Nephron progenitor cell (in vitro differentiated cells): ENCODE measurements at regions not wholly inside any gene's neighbourhood (a gene's known extent, or its start where the extent isn't known, plus 50 kb on each side); places are given as distances from the start of the nearest gene placed in this dataset.

Experiments
- DNase-seq: peaks from one replicate; pipeline ENCODE4 v3.0.0; 2021
- H3K27ac Mint-ChIP-seq: 2 replicates; pipeline ENCODE4 v1.8.0; 2021; ENCODE audit warnings: mild to moderate bottlenecking, moderate library complexity, mixed read lengths
- H3K27me3 Mint-ChIP-seq: 2 replicates; pipeline ENCODE4 v1.8.0; 2021; ENCODE audit warnings: mild to moderate bottlenecking, low read depth, mixed read lengths; ENCODE audit not compliant: poor library complexity
- H3K36me3 Mint-ChIP-seq: 2 replicates; pipeline ENCODE4 v1.8.0; 2021; ENCODE audit warnings: low read depth, mixed read lengths
- H3K4me1 Mint-ChIP-seq: 2 replicates; pipeline ENCODE4 v1.8.0; 2021; ENCODE audit warnings: mixed read lengths
- H3K4me3 Mint-ChIP-seq: 2 replicates; pipeline ENCODE4 v1.8.0; 2021; ENCODE audit warnings: mild to moderate bottlenecking, moderate library complexity, mixed read lengths
- H3K9me3 Mint-ChIP-seq: 2 replicates; pipeline ENCODE4 v1.8.0; 2021; ENCODE audit warnings: mild to moderate bottlenecking, moderate library complexity, mixed read lengths
- CTCF ChIP-seq: fragments of 200-600 bp; sonication (generic); IDR thresholded peaks from 2 replicates; pipeline ENCODE4 v1.5.0; 2021; ENCODE audit warnings: antibody characterized with exemption

- no peaks in the 10 kb centered on the region for H3K4me1 Mint-ChIP-seq
- H3K36me3 Mint-ChIP-seq = no peaks in the 10 kb centered on the region
- no peak for TF ChIP-seq CTCF
- no peak overlapping the region for H3K4me3 Mint-ChIP-seq
- no peak overlapping the region for H3K27ac Mint-ChIP-seq
- DNase-seq = no peak
- H3K9me3 Mint-ChIP-seq = no peaks in the 10 kb centered on the region
- H3K27me3 Mint-ChIP-seq = peaks cover 3% of the 10 kb centered on the region
These were observed 133.8 kb upstream of the CLEC14A start for GRCh38 chr14:38389681-38390080.

- Mint-ChIP-seq H3K9me3 (no peaks in the 10 kb centered on the region), H3K4me3 (no peak overlapping the region), H3K4me1 (no peaks in the 10 kb centered on the region), H3K36me3 (no peaks in the 10 kb centered on the region), H3K27me3 (peaks cover 3% of the 10 kb centered on the region), H3K27ac (no peak overlapping the region)
- DNase-seq = no peak
- TF ChIP-seq CTCF = no peak
These were observed 131.9 kb upstream of the CLEC14A start for GRCh38 chr14:38387821-38388220.

GRCh38 chr14:38385836-38386235 is 129.9 kb upstream of the CLEC14A start:
- Mint-ChIP-seq H3K4me1 (no peaks in the 10 kb centered on the region), H3K27ac (no peak overlapping the region), H3K9me3 (peaks cover 4% of the 10 kb centered on the region), H3K4me3 (no peak overlapping the region), H3K27me3 (peaks cover 3% of the 10 kb centered on the region), H3K36me3 (no peaks in the 10 kb centered on the region)
- TF ChIP-seq CTCF = no peak
- no peak for DNase-seq

GRCh38 chr14:38385343-38385742 is 129.4 kb upstream of the CLEC14A start:
- no peak for DNase-seq
- H3K27me3 Mint-ChIP-seq = peaks cover 3% of the 10 kb centered on the region
- peaks cover 6% of the 10 kb centered on the region for H3K9me3 Mint-ChIP-seq
- no peak for TF ChIP-seq CTCF
- H3K27ac Mint-ChIP-seq = no peak overlapping the region
- H3K36me3 Mint-ChIP-seq = no peaks in the 10 kb centered on the region
- no peak overlapping the region for H3K4me3 Mint-ChIP-seq
- H3K4me1 Mint-ChIP-seq = no peaks in the 10 kb centered on the region

- H3K27me3 Mint-ChIP-seq = peaks cover 3% of the 10 kb centered on the region
- no peak overlapping the region for H3K4me3 Mint-ChIP-seq
- TF ChIP-seq CTCF = no peak
- no peaks in the 10 kb centered on the region for H3K4me1 Mint-ChIP-seq
- no peak for DNase-seq
- peaks cover 12% of the 10 kb centered on the region for H3K9me3 Mint-ChIP-seq
- no peaks in the 10 kb centered on the region for H3K36me3 Mint-ChIP-seq
- no peak overlapping the region for H3K27ac Mint-ChIP-seq
These were observed 128.8 kb upstream of the CLEC14A start for GRCh38 chr14:38384741-38385140.

GRCh38 chr14:38367922-38368321 is 112.0 kb upstream of the CLEC14A start:
- no peak for TF ChIP-seq CTCF
- Mint-ChIP-seq H3K27ac (no peak overlapping the region), H3K27me3 (no peaks in the 10 kb centered on the region), H3K4me3 (no peak overlapping the region), H3K4me1 (no peaks in the 10 kb centered on the region), H3K36me3 (no peaks in the 10 kb centered on the region), H3K9me3 (peaks cover 3% of the 10 kb centered on the region)
- DNase-seq = no peak
